Activated CD4-positive, alpha-beta memory T cell treated with anti-CD3 and anti-CD28 coated beads, Interleukin-2, amount 10 ng/mL, durations not matched to agents 7 days and 5 days (primary cell): ENCODE measurements at regions not wholly inside any gene's neighbourhood (a gene's known extent, or its start where the extent isn't known, plus 50 kb on each side); places are given as distances from the start of the nearest gene placed in this dataset.

Experiments used
- CTCF ChIA-PET: fragments of 350-600 bp; sonication (Branson Sonifier 250); formaldehyde crosslinking; loops from one replicate; lab custom pipeline; 2021; ENCODE audit warnings: antibody characterized with exemption, inconsistent platforms; lab: Charles Lee
- POLR2A ChIA-PET: fragments of 350-600 bp; sonication (Branson Sonifier 250); formaldehyde crosslinking; loops from one replicate; lab custom pipeline; 2021; ENCODE audit warnings: antibody characterized with exemption; lab: Charles Lee
- DNase-seq: peaks from one replicate; pipeline ENCODE4 v3.0.0-alpha.2; 2020
- H3K27ac Mint-ChIP-seq: one replicate; pipeline ENCODE4 v1.8.0; 2021; ENCODE audit warnings: mild to moderate bottlenecking, mixed read lengths
- H3K27me3 Mint-ChIP-seq: one replicate; pipeline ENCODE4 v1.8.0; 2021; ENCODE audit warnings: mixed read lengths
- H3K36me3 Mint-ChIP-seq: one replicate; pipeline ENCODE4 v1.8.0; 2021; ENCODE audit warnings: low read depth, mixed read lengths
- H3K4me1 Mint-ChIP-seq: one replicate; pipeline ENCODE4 v1.8.0; 2021; ENCODE audit warnings: mixed read lengths
- H3K4me3 Mint-ChIP-seq: one replicate; pipeline ENCODE4 v1.8.0; 2021; ENCODE audit warnings: mild to moderate bottlenecking, mixed read lengths
- H3K9me3 Mint-ChIP-seq: one replicate; pipeline ENCODE4 v1.8.0; 2021; ENCODE audit warnings: mixed read lengths

GRCh38 chr2:133954636-133955035 lies 299.2 kb upstream of the MGAT5 start:
- Mint-ChIP-seq H3K4me1 (no peaks in the 10 kb centered on the region), H3K9me3 (no peaks in the 10 kb centered on the region), H3K27ac (no peak overlapping the region), H3K36me3 (no peaks in the 10 kb centered on the region), H3K27me3 (peaks cover 11% of the 10 kb centered on the region), H3K4me3 (no peak overlapping the region)
- ChIA-PET POLR2A (no interaction called here), CTCF (no interaction called here)
- no peak for DNase-seq

- POLR2A ChIA-PET: no interaction called here
- DNase-seq: no peak
- peaks cover 13% of the 10 kb centered on the region for H3K27me3 Mint-ChIP-seq
- CTCF ChIA-PET: interaction anchor here (1.1 kb wide), 1 partner anchor 496 kb away, joined by 3 read pairs; no protein-coding TSS in a partner anchor
- H3K4me3 Mint-ChIP-seq: no peak overlapping the region
- no peaks in the 10 kb centered on the region for H3K36me3 Mint-ChIP-seq
- H3K9me3 Mint-ChIP-seq: no peaks in the 10 kb centered on the region
- H3K4me1 Mint-ChIP-seq: no peaks in the 10 kb centered on the region
- H3K27ac Mint-ChIP-seq: no peak overlapping the region
These were observed 298.7 kb upstream of the MGAT5 start for GRCh38 chr2:133955169-133955568.

GRCh38 chr2:133956434-133956935 lies 297.4 kb upstream of the MGAT5 start:
- H3K4me3 Mint-ChIP-seq: no peak overlapping the region
- POLR2A ChIA-PET: no interaction called here
- no peak overlapping the region for H3K27ac Mint-ChIP-seq
- peaks cover 13% of the 10 kb centered on the region for H3K27me3 Mint-ChIP-seq
- no peak for DNase-seq
- CTCF ChIA-PET: interaction anchor here (0.6 to 1.1 kb wide), 3 partner anchors 15 to 495 kb away, joined by 3 read pairs; no protein-coding TSS in a partner anchor
- no peaks in the 10 kb centered on the region for H3K9me3 Mint-ChIP-seq
- H3K36me3 Mint-ChIP-seq: no peaks in the 10 kb centered on the region
- H3K4me1 Mint-ChIP-seq: no peaks in the 10 kb centered on the region

GRCh38 chr2:133957724-133958480 lies 296.0 kb upstream of the MGAT5 start:
- peaks cover 15% of the 10 kb centered on the region for H3K27me3 Mint-ChIP-seq
- no peaks in the 10 kb centered on the region for H3K36me3 Mint-ChIP-seq
- ChIA-PET POLR2A (no interaction called here), CTCF (interaction anchor here (0.8 kb wide), 1 partner anchor 12 kb away, joined by 3 read pairs; no protein-coding TSS in a partner anchor)
- H3K4me3 Mint-ChIP-seq: no peak overlapping the region
- no peak overlapping the region for H3K27ac Mint-ChIP-seq
- H3K4me1 Mint-ChIP-seq: no peaks in the 10 kb centered on the region
- no peaks in the 10 kb centered on the region for H3K9me3 Mint-ChIP-seq
- no peak for DNase-seq

- Mint-ChIP-seq H3K27me3 (peaks cover 15% of the 10 kb centered on the region), H3K27ac (no peak overlapping the region), H3K9me3 (no peaks in the 10 kb centered on the region), H3K4me3 (no peak overlapping the region), H3K36me3 (no peaks in the 10 kb centered on the region), H3K4me1 (no peaks in the 10 kb centered on the region)
- ChIA-PET POLR2A (no interaction called here), CTCF (interaction anchor here (0.8 kb wide), 1 partner anchor 11 kb away, joined by 3 read pairs; no protein-coding TSS in a partner anchor)
- no peak for DNase-seq
These were observed 294.8 kb upstream of the MGAT5 start for GRCh38 chr2:133959066-133959465.

- CTCF ChIA-PET: no interaction called here
- peaks cover 3% of the 10 kb centered on the region for H3K9me3 Mint-ChIP-seq
- POLR2A ChIA-PET: no interaction called here
- no peak overlapping the region for H3K4me3 Mint-ChIP-seq
- peaks cover 16% of the 10 kb centered on the region for H3K27me3 Mint-ChIP-seq
- no peak overlapping the region for H3K27ac Mint-ChIP-seq
- H3K36me3 Mint-ChIP-seq: no peaks in the 10 kb centered on the region
- H3K4me1 Mint-ChIP-seq: peaks cover 14% of the 10 kb centered on the region
- DNase-seq: no peak
These were observed 287.1 kb upstream of the MGAT5 start for GRCh38 chr2:133966720-133967304.

- POLR2A ChIA-PET: no interaction called here
- Mint-ChIP-seq H3K36me3 (no peaks in the 10 kb centered on the region), H3K9me3 (peaks cover 3% of the 10 kb centered on the region), H3K4me1 (peaks cover 14% of the 10 kb centered on the region), H3K4me3 (no peak overlapping the region), H3K27me3 (peaks cover 19% of the 10 kb centered on the region), H3K27ac (no peak overlapping the region)
- DNase-seq: no peak
- CTCF ChIA-PET: no interaction called here
These were observed 286.5 kb upstream of the MGAT5 start for GRCh38 chr2:133967326-133967725.

GRCh38 chr2:133968446-133968845 lies 285.4 kb upstream of the MGAT5 start:
- Mint-ChIP-seq H3K4me1 (peaks cover 14% of the 10 kb centered on the region), H3K27me3 (peaks cover 18% of the 10 kb centered on the region), H3K36me3 (no peaks in the 10 kb centered on the region), H3K4me3 (no peak overlapping the region), H3K27ac (no peak overlapping the region), H3K9me3 (peaks cover 3% of the 10 kb centered on the region)
- CTCF ChIA-PET: no interaction called here
- DNase-seq: no peak
- POLR2A ChIA-PET: no interaction called here

GRCh38 chr2:133970641-133971040 lies 283.2 kb upstream of the MGAT5 start:
- no peaks in the 10 kb centered on the region for H3K36me3 Mint-ChIP-seq
- H3K9me3 Mint-ChIP-seq: no peaks in the 10 kb centered on the region
- ChIA-PET CTCF (interaction anchor here (1.0 kb wide), 1 partner anchor 12 kb away, joined by 3 read pairs; no protein-coding TSS in a partner anchor), POLR2A (no interaction called here)
- no peak overlapping the region for H3K27ac Mint-ChIP-seq
- peaks cover 23% of the 10 kb centered on the region for H3K4me1 Mint-ChIP-seq
- H3K27me3 Mint-ChIP-seq: peaks cover 20% of the 10 kb centered on the region
- no peak for DNase-seq
- no peak overlapping the region for H3K4me3 Mint-ChIP-seq

- Mint-ChIP-seq H3K9me3 (no peaks in the 10 kb centered on the region), H3K4me1 (peaks cover 26% of the 10 kb centered on the region)
- CTCF ChIA-PET: no interaction called here
These were observed 281.6 kb upstream of the MGAT5 start for GRCh38 chr2:133972297-133972696.

GRCh38 chr2:133972786-133973185 lies 281.1 kb upstream of the MGAT5 start:
- H3K4me1 Mint-ChIP-seq: peaks cover 25% of the 10 kb centered on the region
- H3K4me3 Mint-ChIP-seq: no peak overlapping the region
- no peak overlapping the region for H3K27ac Mint-ChIP-seq
- ChIA-PET CTCF (no interaction called here), POLR2A (no interaction called here)
- no peaks in the 10 kb centered on the region for H3K9me3 Mint-ChIP-seq
- H3K27me3 Mint-ChIP-seq: peaks cover 20% of the 10 kb centered on the region
- no peaks in the 10 kb centered on the region for H3K36me3 Mint-ChIP-seq
- DNase-seq: no peak

More at GRCh38 chr2:133972297-133972696, 281.6 kb upstream of the MGAT5 start:
- Mint-ChIP-seq H3K36me3 (no peaks in the 10 kb centered on the region), H3K27me3 (peaks cover 20% of the 10 kb centered on the region), H3K27ac (no peak overlapping the region), H3K4me3 (no peak overlapping the region)
- POLR2A ChIA-PET: no interaction called here
- DNase-seq: no peak

GRCh38 chr2:133974353-133974752 lies 279.5 kb upstream of the MGAT5 start:
- no peak overlapping the region for H3K27ac Mint-ChIP-seq
- no peaks in the 10 kb centered on the region for H3K9me3 Mint-ChIP-seq
- H3K36me3 Mint-ChIP-seq: no peaks in the 10 kb centered on the region
- no peak for DNase-seq
- H3K27me3 Mint-ChIP-seq: peaks cover 16% of the 10 kb centered on the region
- H3K4me1 Mint-ChIP-seq: peaks cover 22% of the 10 kb centered on the region
- H3K4me3 Mint-ChIP-seq: no peak overlapping the region
- CTCF ChIA-PET: no interaction called here
- POLR2A ChIA-PET: no interaction called here

- no peaks in the 10 kb centered on the region for H3K9me3 Mint-ChIP-seq
- peaks cover 12% of the 10 kb centered on the region for H3K27me3 Mint-ChIP-seq
- H3K4me1 Mint-ChIP-seq: peaks cover 22% of the 10 kb centered on the region
- CTCF ChIA-PET: no interaction called here
- H3K36me3 Mint-ChIP-seq: no peaks in the 10 kb centered on the region
- H3K27ac Mint-ChIP-seq: no peak overlapping the region
- no peak overlapping the region for H3K4me3 Mint-ChIP-seq
- POLR2A ChIA-PET: no interaction called here
- no peak for DNase-seq
These were observed 278.7 kb upstream of the MGAT5 start for GRCh38 chr2:133975135-133975534.
